ENCODE measurements at regions not wholly inside any gene's neighbourhood (a gene's known extent, or its start where the extent isn't known, plus 50 kb on each side); places are given as distances from the start of the nearest gene placed in this dataset.

GRCh38 chr6:9985481-9985880, 429.4 kb downstream of the TFAP2A start:
- Mint-ChIP-seq H3K27ac (no peak overlapping the region), H3K9me3 (peaks cover 0 to 19% (median 4%) of the 10 kb centered on the region in 3 donors), H3K4me1 (no peaks in the 10 kb centered on the region), H3K36me3 (no peaks in the 10 kb centered on the region), H3K27me3 (no peaks in the 10 kb centered on the region), H3K4me3 (no peak overlapping the region)

GRCh38 chr6:9984607-9985006, 430.3 kb downstream of the TFAP2A start:
- H3K9me3 Mint-ChIP-seq: peaks cover 0 to 14% (median 4%) of the 10 kb centered on the region in 3 donors

GRCh38 chr6:9983168-9983567, 431.7 kb downstream of the TFAP2A start:
- Mint-ChIP-seq H3K4me1 (no peaks in the 10 kb centered on the region), H3K27me3 (no peaks in the 10 kb centered on the region), H3K9me3 (peaks cover 0 to 11% (median 4%) of the 10 kb centered on the region in 3 donors)

More at GRCh38 chr6:9984607-9985006, 430.3 kb downstream of the TFAP2A start:
- H3K36me3 Mint-ChIP-seq: no peaks in the 10 kb centered on the region
- no peak overlapping the region for H3K4me3 Mint-ChIP-seq
- no peaks in the 10 kb centered on the region for H3K4me1 Mint-ChIP-seq
- H3K27me3 Mint-ChIP-seq: no peaks in the 10 kb centered on the region
- no peak overlapping the region for H3K27ac Mint-ChIP-seq

DNA sequence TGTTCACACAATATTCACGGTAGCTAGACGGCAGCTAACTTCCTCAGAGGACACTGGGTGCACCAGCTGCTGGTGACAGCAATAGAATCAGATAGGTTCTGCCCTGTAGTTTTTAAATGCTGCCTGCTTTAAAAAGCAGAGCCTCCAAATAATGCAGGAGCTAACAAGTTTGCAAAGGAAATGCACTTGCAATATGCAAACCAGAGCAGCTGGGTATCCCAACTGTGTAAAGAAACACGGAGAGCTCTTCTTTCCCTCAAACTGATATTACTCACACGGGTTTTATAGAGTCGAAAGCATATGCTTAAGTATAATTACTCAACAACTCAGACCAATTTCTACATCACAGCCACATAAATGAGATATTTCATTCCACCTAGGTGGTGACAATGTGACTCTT, 432.7 kb downstream of the TFAP2A start:
- H3K4me1 Mint-ChIP-seq: no peaks in the 10 kb centered on the region
- no peak overlapping the region for H3K4me3 Mint-ChIP-seq

More at GRCh38 chr6:9983168-9983567, 431.7 kb downstream of the TFAP2A start:
- Mint-ChIP-seq H3K36me3 (no peaks in the 10 kb centered on the region), H3K27ac (no peak overlapping the region), H3K4me3 (no peak overlapping the region)

DNA sequence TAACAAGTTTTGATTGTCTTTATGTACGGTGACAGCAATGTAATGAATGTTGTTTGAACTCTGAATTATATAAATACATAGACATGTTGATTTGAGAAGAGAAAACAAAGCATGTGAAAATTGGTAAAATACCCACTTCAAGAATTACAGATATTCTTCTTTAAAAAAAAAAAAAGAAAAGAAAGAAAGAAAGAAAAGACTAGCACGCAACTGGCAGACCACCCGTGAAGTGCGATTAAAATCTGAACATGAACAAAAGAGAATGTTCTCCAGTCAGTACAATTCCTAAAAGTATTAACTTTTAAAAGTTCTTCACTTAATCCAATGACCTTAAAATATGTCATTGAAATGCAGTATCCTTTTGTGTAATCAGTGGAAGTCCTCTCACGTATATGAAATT, 434.9 kb downstream of the TFAP2A start:
- H3K36me3 Mint-ChIP-seq: no peaks in the 10 kb centered on the region
- H3K4me3 Mint-ChIP-seq: no peak overlapping the region
- H3K27me3 Mint-ChIP-seq: no peaks in the 10 kb centered on the region
- no peaks in the 10 kb centered on the region for H3K4me1 Mint-ChIP-seq
- H3K9me3 Mint-ChIP-seq: peaks cover 1 to 11% (median 2%) of the 10 kb centered on the region in 3 donors
- no peak overlapping the region for H3K27ac Mint-ChIP-seq

More for the DNA sequence above, 432.7 kb downstream of the TFAP2A start:
- no peaks in the 10 kb centered on the region for H3K36me3 Mint-ChIP-seq
- peaks cover 0 to 11% (median 4%) of the 10 kb centered on the region in 3 donors for H3K9me3 Mint-ChIP-seq
- no peak overlapping the region for H3K27ac Mint-ChIP-seq
- no peaks in the 10 kb centered on the region for H3K27me3 Mint-ChIP-seq

GRCh38 chr6:9978480-9978879, 436.4 kb downstream of the TFAP2A start:
- Mint-ChIP-seq H3K27ac (no peak overlapping the region), H3K36me3 (no peaks in the 10 kb centered on the region), H3K9me3 (peaks cover 0 to 1% (median 0%) of the 10 kb centered on the region in 3 donors), H3K4me3 (no peak overlapping the region), H3K27me3 (no peaks in the 10 kb centered on the region), H3K4me1 (no peaks in the 10 kb centered on the region)

GRCh38 chr6:9977411-9977810, 437.5 kb downstream of the TFAP2A start:
- no peaks in the 10 kb centered on the region for H3K36me3 Mint-ChIP-seq
- no peak overlapping the region for H3K27ac Mint-ChIP-seq
- H3K9me3 Mint-ChIP-seq: peaks cover 0 to 1% (median 0%) of the 10 kb centered on the region in 3 donors
- no peak overlapping the region for H3K4me3 Mint-ChIP-seq
- no peaks in the 10 kb centered on the region for H3K4me1 Mint-ChIP-seq
- H3K27me3 Mint-ChIP-seq: no peaks in the 10 kb centered on the region

- Mint-ChIP-seq H3K27ac (no peak overlapping the region), H3K9me3 (peaks cover 0 to 3% (median 0%) of the 10 kb centered on the region in 3 donors), H3K36me3 (no peaks in the 10 kb centered on the region), H3K4me1 (no peaks in the 10 kb centered on the region), H3K4me3 (no peak overlapping the region), H3K27me3 (no peaks in the 10 kb centered on the region)
Observed at GRCh38 chr6:9961646-9962045, 453.2 kb downstream of the TFAP2A start.

GRCh38 chr6:9957215-9957759, 457.6 kb downstream of the TFAP2A start:
- no peak overlapping the region for H3K27ac Mint-ChIP-seq
- no peaks in the 10 kb centered on the region for H3K27me3 Mint-ChIP-seq
- H3K9me3 Mint-ChIP-seq: peaks cover 2 to 9% (median 5%) of the 10 kb centered on the region in 3 donors
- H3K4me3 Mint-ChIP-seq: no peak overlapping the region
- no peaks in the 10 kb centered on the region for H3K36me3 Mint-ChIP-seq
- H3K4me1 Mint-ChIP-seq: no peaks in the 10 kb centered on the region

DNA sequence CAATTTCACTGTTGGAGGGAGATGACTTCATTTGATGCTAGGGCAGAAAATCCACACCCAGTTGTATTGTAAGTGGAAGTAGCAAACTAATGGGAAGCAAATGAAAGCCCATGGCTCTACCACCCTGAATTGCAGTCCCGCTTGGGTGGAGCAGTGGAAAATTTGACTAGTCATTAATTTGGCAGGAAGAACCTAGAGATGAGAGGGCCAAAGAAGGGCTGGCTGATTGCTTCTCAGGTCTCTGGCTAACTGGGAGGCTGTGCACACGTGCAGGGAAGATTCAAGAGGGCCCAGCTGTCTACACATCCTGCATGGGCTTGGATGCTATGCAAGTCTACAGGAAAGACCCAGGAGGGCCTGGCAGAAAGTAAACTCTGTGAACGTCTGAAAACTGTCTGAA, 466.2 kb downstream of the TFAP2A start:
- no peak overlapping the region for H3K27ac Mint-ChIP-seq

GRCh38 chr6:9943986-9944385, 470.9 kb downstream of the TFAP2A start:
- no peak overlapping the region for H3K27ac Mint-ChIP-seq
- no peaks in the 10 kb centered on the region for H3K27me3 Mint-ChIP-seq
- no peaks in the 10 kb centered on the region for H3K4me1 Mint-ChIP-seq
- H3K36me3 Mint-ChIP-seq: no peaks in the 10 kb centered on the region
- peaks cover 0 to 11% (median 3%) of the 10 kb centered on the region in 3 donors for H3K9me3 Mint-ChIP-seq
- H3K4me3 Mint-ChIP-seq: no peak overlapping the region

More for the DNA sequence above, 466.2 kb downstream of the TFAP2A start:
- no peaks in the 10 kb centered on the region for H3K4me1 Mint-ChIP-seq
- H3K9me3 Mint-ChIP-seq: peaks cover 0 to 9% (median 2%) of the 10 kb centered on the region in 3 donors
- H3K4me3 Mint-ChIP-seq: no peak overlapping the region
- no peaks in the 10 kb centered on the region for H3K27me3 Mint-ChIP-seq
- no peaks in the 10 kb centered on the region for H3K36me3 Mint-ChIP-seq

DNA sequence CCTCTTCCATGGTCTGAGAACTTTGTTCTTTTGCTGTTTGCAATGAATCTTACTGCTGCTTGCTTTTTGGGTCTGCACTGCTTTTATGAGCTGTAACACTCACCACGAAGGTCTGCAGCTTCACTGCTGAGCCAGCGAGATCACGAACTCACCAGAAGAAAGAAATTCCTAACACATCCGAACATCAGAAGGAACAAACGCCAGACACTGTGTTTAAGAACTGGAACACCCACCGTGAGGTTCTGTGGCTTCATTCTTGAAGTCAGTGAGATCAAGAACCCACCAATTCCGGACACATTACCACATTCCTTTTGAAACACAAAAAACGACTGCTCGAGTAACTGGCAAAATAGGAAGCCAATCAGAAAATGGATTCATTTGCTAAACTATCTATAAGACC, 471.8 kb downstream of the TFAP2A start:
- Mint-ChIP-seq H3K9me3 (peaks cover 0 to 8% (median 3%) of the 10 kb centered on the region in 3 donors), H3K4me3 (no peak overlapping the region), H3K4me1 (no peaks in the 10 kb centered on the region), H3K27me3 (no peaks in the 10 kb centered on the region), H3K27ac (no peak overlapping the region), H3K36me3 (no peaks in the 10 kb centered on the region)

DNA sequence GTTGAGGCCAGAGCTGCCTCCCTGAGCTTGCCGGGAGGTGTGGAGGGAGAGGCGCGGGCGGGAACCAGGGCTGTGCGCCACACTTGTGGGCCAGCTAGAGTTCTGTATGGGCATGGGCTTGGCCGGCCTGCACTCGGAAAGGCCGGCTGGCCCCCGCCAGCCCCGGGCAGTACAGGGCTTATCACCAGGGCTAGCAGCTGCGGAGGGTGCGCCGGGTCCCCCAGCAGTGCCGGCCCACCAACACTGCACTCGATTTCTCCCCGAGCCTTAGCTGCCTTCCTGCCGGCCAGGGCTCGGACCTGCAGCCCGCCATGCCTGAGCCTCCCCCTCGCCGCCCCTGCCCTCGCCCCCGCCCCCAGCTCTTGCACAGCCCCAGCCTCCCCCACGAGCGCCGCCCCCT, 472.7 kb downstream of the TFAP2A start:
- Mint-ChIP-seq H3K36me3 (no peaks in the 10 kb centered on the region), H3K27me3 (no peaks in the 10 kb centered on the region), H3K4me1 (no peaks in the 10 kb centered on the region), H3K27ac (no peak overlapping the region), H3K4me3 (no peak overlapping the region), H3K9me3 (peaks cover 0 to 7% (median 4%) of the 10 kb centered on the region in 3 donors)

DNA sequence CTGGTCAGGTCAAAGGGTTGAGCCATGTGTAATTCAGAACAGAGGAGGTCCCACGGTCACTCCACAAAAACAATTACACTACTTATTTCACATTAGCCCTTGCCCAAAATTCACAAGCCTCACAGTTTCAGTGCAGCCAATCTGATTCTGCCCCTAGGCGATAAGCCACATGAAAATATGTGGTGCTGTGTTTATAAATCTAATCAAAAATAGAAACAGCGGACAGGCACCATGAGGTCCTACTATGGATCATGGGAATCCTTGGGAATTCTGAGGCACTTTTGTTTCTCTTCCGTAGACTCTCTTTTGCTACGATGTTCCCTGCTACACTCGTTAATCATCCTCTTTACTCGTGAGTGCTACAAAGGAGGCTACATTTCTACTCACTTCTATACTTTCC, 476.1 kb downstream of the TFAP2A start:
- Mint-ChIP-seq H3K4me3 (no peak overlapping the region), H3K27ac (no peak overlapping the region), H3K4me1 (peaks cover 0 to 1% (median 0%) of the 10 kb centered on the region in 3 donors), H3K27me3 (no peaks in the 10 kb centered on the region), H3K36me3 (no peaks in the 10 kb centered on the region), H3K9me3 (peaks cover 0 to 9% (median 9%) of the 10 kb centered on the region in 3 donors)

DNA sequence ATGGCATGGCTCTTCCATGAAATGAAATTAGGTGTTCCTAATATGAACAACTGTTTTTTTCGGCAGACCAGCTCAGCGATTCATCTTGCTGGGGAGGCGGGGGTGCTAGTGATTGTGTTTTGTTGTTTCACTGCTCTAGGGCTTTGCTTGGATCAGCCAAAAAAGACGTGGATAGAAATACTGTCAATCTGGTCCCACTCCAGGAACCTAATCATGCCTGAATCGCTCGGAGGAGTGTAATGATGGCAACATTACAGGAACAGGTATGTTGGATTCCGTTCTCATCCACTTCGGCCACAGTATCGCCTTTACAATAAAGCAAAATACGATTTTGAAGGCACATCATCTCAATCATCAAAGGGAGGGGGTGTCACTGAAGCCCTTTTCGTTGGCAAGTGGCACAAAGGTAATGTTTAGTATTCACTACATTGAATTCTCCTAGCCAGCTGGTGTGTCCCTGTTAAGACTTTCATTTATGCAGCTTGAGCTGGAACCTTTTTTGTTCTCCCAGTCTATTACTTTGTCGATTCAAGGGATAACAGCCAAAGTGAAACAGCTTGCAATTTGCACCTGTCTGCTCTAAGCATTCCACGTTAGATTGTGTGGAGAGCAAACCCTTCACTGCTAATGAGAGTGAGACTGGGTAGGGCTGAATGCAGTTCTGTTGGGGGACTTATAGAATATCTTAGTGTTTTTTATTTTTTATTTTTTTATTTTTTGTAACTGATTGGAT, 477.7 kb downstream of the TFAP2A start:
- Mint-ChIP-seq H3K27ac (no peak overlapping the region), H3K4me3 (no peak overlapping the region), H3K36me3 (no peaks in the 10 kb centered on the region), H3K4me1 (peaks cover 0 to 1% (median 0%) of the 10 kb centered on the region in 3 donors), H3K27me3 (no peaks in the 10 kb centered on the region), H3K9me3 (peaks cover 0 to 6% (median 6%) of the 10 kb centered on the region in 3 donors)

- Mint-ChIP-seq H3K4me1 (peaks cover 0 to 1% (median 0%) of the 10 kb centered on the region in 3 donors), H3K27ac (no peak overlapping the region), H3K4me3 (no peak overlapping the region), H3K27me3 (no peaks in the 10 kb centered on the region), H3K9me3 (peaks cover 0 to 6% (median 4%) of the 10 kb centered on the region in 3 donors), H3K36me3 (no peaks in the 10 kb centered on the region)
Observed at GRCh38 chr6:9936551-9936950, 478.3 kb downstream of the TFAP2A start.
